ENCODE measurements at regions not wholly inside any gene's neighbourhood (a gene's known extent, or its start where the extent isn't known, plus 50 kb on each side); places are given as distances from the start of the nearest gene placed in this dataset.

GRCh38 chr21:15601390-15601789, 128.4 kb upstream of the USP25 start:
- TF ChIP-seq CTCF (IDR thresholded peaks at IDR 0.05) (no peak), POLR2AphosphoS5 (IDR thresholded peaks at IDR 0.05; ENCODE audit: low read depth, low read length) (no peak), TCF7L2 (IDR thresholded peaks at IDR 0.05; ENCODE audit: low read depth, low read length) (no peak)
- TF ChIP-seq, protein P1, sequence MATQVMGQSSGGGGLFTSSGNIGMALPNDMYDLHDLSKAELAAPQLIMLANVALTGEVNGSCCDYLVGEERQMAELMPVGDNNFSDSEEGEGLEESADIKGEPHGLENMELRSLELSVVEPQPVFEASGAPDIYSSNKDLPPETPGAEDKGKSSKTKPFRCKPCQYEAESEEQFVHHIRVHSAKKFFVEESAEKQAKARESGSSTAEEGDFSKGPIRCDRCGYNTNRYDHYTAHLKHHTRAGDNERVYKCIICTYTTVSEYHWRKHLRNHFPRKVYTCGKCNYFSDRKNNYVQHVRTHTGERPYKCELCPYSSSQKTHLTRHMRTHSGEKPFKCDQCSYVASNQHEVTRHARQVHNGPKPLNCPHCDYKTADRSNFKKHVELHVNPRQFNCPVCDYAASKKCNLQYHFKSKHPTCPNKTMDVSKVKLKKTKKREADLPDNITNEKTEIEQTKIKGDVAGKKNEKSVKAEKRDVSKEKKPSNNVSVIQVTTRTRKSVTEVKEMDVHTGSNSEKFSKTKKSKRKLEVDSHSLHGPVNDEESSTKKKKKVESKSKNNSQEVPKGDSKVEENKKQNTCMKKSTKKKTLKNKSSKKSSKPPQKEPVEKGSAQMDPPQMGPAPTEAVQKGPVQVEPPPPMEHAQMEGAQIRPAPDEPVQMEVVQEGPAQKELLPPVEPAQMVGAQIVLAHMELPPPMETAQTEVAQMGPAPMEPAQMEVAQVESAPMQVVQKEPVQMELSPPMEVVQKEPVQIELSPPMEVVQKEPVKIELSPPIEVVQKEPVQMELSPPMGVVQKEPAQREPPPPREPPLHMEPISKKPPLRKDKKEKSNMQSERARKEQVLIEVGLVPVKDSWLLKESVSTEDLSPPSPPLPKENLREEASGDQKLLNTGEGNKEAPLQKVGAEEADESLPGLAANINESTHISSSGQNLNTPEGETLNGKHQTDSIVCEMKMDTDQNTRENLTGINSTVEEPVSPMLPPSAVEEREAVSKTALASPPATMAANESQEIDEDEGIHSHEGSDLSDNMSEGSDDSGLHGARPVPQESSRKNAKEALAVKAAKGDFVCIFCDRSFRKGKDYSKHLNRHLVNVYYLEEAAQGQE (IDR thresholded peaks at IDR 0.05; ENCODE audit: insufficient read depth in 1 of 2, low read depth in 2 of 2, low read length in 1 of 2) = no peak

Data from Panc1 (cell line).